ENCODE measurements at regions not wholly inside any gene's neighbourhood (a gene's known extent, or its start where the extent isn't known, plus 50 kb on each side); places are given as distances from the start of the nearest gene placed in this dataset.
"Not testable (repeated sequence)": the region's sequence is repeated elsewhere in the genome, so short reads cannot be mapped to it uniquely, and the experiment has no call there.

- in situ Hi-C loops (cut with HindIII; ENCODE audit: low sequenced_read_pairs) = not testable (repeated sequence)
Measured at GRCh38 chr7:116373229-116373628, 126.3 kb upstream of the CAV2 start.

DNA sequence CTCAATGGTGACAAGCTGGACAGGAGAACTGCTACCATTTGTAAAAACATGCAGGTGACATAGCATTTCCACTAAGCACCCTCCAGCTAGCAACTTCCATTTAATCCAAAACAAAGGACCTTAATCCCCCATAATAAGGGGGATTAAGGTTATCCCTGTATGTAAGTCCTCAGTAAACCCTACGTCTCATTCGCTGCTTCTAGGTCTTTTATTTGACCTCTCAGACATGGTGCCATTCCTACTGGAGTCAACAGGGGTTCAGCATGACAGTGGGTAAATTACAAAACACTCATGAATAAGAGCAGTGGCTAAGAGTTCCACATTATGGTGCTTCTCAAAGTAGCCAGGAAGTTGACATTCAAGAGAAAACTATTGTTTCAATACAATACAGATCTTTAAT, 121.8 kb upstream of the CAV2 start:
- in situ Hi-C loops (cut with HindIII; ENCODE audit: low sequenced_read_pairs) = no loop called here

DNA sequence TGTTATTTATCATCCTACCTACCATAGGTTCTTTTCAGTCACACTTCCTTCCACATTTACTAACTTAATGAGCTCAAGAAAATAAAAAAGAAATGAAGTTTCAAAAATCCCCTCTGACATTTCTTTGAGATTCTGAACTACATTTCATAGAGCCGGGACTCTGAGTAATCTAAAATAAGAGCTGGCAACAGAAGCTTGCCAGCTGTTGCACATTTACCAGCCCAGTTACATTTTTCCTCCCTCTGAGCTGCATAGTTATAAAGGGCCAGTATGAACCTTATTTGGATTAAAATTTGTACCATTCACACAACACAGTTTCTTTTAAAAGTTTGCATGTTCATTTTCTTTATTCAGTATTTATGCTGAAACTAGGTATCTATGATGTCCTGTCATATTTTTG, 119.5 kb upstream of the CAV2 start:
- in situ Hi-C loops (cut with HindIII; ENCODE audit: low sequenced_read_pairs) = no loop called here

DNA sequence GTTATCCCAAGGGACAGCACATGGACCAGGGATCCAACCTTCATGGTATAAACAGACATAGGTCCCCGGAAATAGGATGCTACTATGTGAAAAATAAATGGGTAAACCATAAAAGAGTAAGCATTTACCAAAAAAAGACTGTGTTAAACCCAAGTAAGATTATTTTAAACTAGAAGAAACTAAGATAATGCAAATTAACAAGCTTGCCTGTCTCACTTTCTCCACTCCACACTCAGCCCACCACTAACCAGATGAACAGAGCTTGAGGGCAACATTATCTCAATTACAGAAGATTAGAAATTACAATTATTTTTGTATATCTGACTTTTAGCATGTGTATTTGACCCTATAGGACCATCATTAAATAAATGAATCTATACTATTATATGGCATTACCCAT, 117.2 kb upstream of the CAV2 start:
- in situ Hi-C loops (cut with HindIII; ENCODE audit: low sequenced_read_pairs) = no loop called here

GRCh38 chr7:116384936-116385635, 114.5 kb upstream of the CAV2 start:
- in situ Hi-C loops (cut with HindIII; ENCODE audit: low sequenced_read_pairs) = no loop called here

GRCh38 chr7:116386674-116387073, 112.9 kb upstream of the CAV2 start:
- in situ Hi-C loops (cut with HindIII; ENCODE audit: low sequenced_read_pairs) = no loop called here

GRCh38 chr7:116390363-116390762, 109.2 kb upstream of the CAV2 start:
- in situ Hi-C loops (cut with HindIII; ENCODE audit: low sequenced_read_pairs) = no loop called here

DNA sequence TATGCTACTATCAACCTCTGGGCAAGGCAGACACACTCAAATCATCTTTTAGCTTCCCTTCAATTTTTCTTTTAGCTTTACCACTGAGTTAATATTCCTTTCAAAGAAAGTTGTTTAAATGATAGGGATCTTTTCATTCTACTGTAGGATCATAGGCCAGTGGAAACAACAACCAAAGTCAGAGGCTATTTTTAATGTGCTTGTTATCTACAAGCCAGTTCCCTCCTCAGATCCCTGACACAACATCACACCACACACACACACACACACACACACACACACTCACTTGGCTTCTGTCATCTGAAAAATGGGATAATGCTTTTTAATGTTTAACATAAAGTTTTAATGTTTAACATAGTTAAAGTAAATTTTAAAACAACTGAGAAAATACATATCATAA, 106.7 kb upstream of the CAV2 start:
- in situ Hi-C loops (cut with HindIII; ENCODE audit: low sequenced_read_pairs) = no loop called here

DNA sequence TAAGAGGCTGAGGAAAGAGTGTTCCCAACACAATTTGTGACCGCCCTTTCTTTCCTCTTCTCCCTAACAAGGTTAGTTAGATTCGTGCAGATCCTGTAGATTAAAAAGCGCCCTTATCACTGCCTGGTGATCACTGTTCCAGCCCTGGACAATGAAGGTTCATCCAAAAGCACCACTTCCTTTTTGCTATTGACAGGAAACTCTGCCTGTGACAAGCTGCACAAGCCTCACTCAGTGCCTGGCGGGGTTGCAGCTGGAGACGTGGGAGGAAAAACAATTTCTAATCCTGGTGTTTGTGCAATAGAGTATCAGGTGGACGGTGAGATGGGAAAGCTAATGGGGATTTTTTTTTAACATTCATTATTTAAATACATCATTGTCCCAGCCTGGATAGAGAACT, 105.9 kb upstream of the CAV2 start:
- in situ Hi-C loops (cut with HindIII; ENCODE audit: low sequenced_read_pairs) = no loop called here

- in situ Hi-C loops (cut with HindIII; ENCODE audit: low sequenced_read_pairs) = no loop called here
Measured at GRCh38 chr7:116394106-116394505, 105.4 kb upstream of the CAV2 start.

DNA sequence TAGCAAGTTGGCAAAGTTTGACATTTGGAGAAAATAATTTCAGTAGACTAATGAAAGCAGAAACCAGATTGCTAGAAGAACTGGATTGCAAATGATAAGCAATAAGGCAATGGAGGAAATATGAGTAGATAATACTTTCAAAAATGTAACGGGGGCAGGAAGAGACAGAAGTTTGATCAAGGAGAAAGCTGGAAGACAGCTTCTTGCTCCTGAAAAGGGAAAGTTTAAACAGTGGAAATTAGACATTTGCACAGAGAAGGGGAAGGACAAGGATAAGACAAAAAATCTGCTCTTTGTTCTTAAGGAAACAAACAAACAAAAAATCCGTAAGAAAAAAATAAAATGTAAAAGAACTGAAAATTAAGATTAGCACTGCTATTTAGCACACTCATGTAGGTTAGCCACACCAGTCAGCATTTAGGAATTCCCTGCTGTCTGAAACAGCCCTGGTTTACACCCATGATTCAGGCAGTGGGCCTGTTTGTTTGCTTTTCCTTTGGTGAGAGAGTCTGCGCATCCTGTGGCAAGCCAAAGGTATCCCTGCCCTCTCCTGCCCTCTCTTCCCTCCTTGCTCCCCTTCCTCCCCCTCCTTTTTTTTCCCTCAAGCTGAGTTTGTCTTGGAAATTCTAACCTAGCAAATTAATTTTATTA, 104.3 kb upstream of the CAV2 start:
- in situ Hi-C loops (cut with HindIII; ENCODE audit: low sequenced_read_pairs) = no loop called here

GRCh38 chr7:116398672-116399071, 100.9 kb upstream of the CAV2 start:
- in situ Hi-C loops (cut with HindIII; ENCODE audit: low sequenced_read_pairs) = no loop called here

- in situ Hi-C loops (cut with HindIII; ENCODE audit: low sequenced_read_pairs) = no loop called here
Measured at GRCh38 chr7:116399819-116400218, 99.7 kb upstream of the CAV2 start.

- in situ Hi-C loops (cut with HindIII; ENCODE audit: low sequenced_read_pairs) = no loop called here
Measured at GRCh38 chr7:116400522-116400921, 99.0 kb upstream of the CAV2 start.

DNA sequence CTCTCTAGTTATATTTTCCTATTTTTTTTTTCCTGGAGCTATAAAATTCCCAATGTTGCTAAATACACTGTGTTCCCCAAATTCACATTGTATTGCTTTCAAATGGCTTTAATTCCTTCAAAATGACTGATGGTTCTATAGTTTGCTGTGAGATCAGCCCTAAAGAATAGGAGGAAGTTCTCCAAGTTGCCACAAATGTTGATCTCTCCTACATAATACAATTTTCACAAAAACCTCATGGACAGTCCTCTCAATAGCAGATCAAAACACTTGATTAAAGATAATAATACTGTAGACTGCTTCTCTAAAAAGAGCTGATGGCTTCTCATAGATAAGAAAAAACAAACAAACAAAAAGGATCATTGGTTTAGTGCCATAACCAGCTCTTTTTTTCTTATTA, 97.8 kb upstream of the CAV2 start:
- in situ Hi-C loops (cut with HindIII; ENCODE audit: low sequenced_read_pairs) = no loop called here

GRCh38 chr7:116403265-116403664, 96.3 kb upstream of the CAV2 start:
- in situ Hi-C loops (cut with HindIII; ENCODE audit: low sequenced_read_pairs) = no loop called here

- in situ Hi-C loops (cut with HindIII; ENCODE audit: low sequenced_read_pairs) = no loop called here
Measured at GRCh38 chr7:116404389-116404788, 95.1 kb upstream of the CAV2 start.

DNA sequence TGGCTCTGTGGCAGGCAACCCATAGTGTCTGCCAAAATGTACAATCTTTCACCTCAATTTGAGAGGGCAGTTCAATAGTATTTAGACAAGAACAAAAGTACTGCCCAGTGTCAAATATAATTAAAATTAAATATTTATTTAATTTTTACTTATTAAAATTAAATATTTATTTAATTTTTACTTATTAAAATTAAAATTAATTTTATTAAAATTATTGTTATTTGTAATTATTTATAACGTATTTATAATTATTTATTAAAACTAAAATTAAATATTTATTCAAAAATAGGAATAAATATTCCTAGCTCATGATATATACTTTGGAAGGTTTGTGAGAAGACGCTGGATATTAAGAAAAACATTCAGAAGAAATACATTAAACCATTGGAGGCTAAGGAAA, 93.7 kb upstream of the CAV2 start:
- in situ Hi-C loops (cut with HindIII; ENCODE audit: low sequenced_read_pairs) = no loop called here

DNA sequence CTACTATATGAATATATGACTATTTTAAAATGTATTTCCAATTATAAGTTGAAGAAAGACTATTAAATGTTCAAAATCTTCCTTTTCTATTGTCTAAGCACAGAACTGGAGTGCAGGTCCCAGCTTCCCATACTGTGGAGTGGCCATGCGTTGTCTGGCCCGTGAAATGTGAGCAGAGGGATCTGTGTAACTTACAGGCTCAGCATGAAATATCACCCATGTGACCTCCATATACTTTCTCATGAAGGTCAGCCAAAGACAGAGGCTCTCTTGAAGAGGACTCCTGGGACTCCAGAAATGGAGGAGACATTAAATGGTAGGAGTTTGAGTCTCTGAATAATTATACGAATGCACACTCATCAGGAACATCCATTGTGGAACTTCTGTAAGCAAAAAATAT, 92.4 kb upstream of the CAV2 start:
- in situ Hi-C loops (cut with HindIII; ENCODE audit: low sequenced_read_pairs) = no loop called here

DNA sequence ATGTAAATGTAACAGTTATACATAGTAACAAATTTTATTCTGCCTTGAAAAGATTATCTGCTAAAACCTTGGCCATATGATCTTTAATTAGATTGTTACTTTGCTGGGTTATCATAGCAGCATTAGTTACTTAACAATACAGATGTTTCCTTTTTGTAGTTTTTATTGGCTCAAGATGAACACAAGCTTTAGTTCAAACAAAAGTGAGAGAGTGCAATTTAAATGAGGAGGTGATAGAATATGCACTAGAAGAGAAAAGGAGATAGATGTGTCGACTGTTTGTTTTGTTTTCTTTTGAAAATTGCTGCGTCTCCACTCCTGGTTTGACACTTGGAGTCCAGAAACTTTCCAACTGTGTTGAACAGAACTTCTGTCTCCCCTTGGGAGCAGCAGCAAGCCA, 91.4 kb upstream of the CAV2 start:
- in situ Hi-C loops (cut with HindIII; ENCODE audit: low sequenced_read_pairs) = no loop called here

GRCh38 chr7:116408831-116409453, 90.6 kb upstream of the CAV2 start:
- in situ Hi-C loops (cut with HindIII; ENCODE audit: low sequenced_read_pairs) = not testable (repeated sequence)

DNA sequence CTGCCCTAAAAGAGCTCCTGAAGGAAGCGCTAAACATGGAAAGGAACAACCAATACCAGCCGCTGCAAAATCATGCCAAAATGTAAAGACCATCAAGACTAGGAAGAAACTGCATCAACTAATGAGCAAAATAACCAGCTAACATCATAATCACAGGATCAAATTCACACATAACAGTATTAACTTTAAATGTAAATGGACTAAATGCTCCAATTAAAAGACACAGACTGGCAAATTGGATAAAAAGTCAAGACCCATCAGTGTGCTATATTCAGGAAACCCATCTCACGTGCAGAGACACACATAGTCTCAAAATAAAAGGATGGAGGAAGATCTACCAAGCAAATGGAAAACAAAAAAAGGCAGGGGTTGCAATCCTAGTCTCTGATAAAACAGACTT, 88.8 kb upstream of the CAV2 start:
- in situ Hi-C loops (cut with HindIII; ENCODE audit: low sequenced_read_pairs) = not testable (repeated sequence)

All from DLD1 (cell line).